A673 (cell line): ENCODE measurements at regions not wholly inside any gene's neighbourhood (a gene's known extent, or its start where the extent isn't known, plus 50 kb on each side); places are given as distances from the start of the nearest gene placed in this dataset.

Source experiments
- BruUV-seq: library from RNA; stranded (reverse); fragments of 400-500 nt; replicated peaks from 2 replicates; lab custom pipeline; 2021; lab: Mats Ljungman, UMichigan
- CTCF ChIA-PET: fragments of 300-600 bp; sonication (Branson Sonifier 250); formaldehyde crosslinking; loops from one replicate; lab custom pipeline; 2022; ENCODE audit warnings: antibody characterized with exemption; lab: Charles Lee
- POLR2A ChIA-PET: fragments of 300-600 bp; sonication (Branson Sonifier 250); formaldehyde crosslinking; loops from one replicate; lab custom pipeline; 2022; ENCODE audit warnings: antibody characterized with exemption; ENCODE audit not compliant: low non-redundant PET; lab: Charles Lee
- DNase-seq: peaks from one replicate; pipeline ENCODE4 v3.0.0-alpha.2; 2015; ENCODE audit warnings: low spot score
- H3K27ac ChIP-seq: fragments of 200-600 bp; sonication (generic); 2 replicates; pipeline ENCODE4 v1.5.1; 2016; ENCODE audit warnings: mixed run types, low read depth, mild to moderate bottlenecking, mixed read lengths, antibody characterized with exemption, low read length; ENCODE audit not compliant: poor library complexity, severe bottlenecking
- H3K27me3 ChIP-seq: fragments of 200-600 bp; sonication (generic); replicated peaks from 2 replicates; pipeline ENCODE4 v1.6.1; 2017; ENCODE audit warnings: mixed run types, low read depth, mild to moderate bottlenecking, mixed read lengths, antibody characterized with exemption, low read length; ENCODE audit not compliant: insufficient read depth, poor library complexity
- H3K36me3 ChIP-seq: fragments of 200-600 bp; sonication (generic); 2 replicates; pipeline ENCODE4 v1.6.1; 2016; ENCODE audit warnings: mixed run types, mild to moderate bottlenecking, mixed read lengths, antibody characterized with exemption, low read length; ENCODE audit not compliant: insufficient read depth, poor library complexity, severe bottlenecking
- H3K4me1 ChIP-seq: fragments of 200-600 bp; sonication (generic); 2 replicates; pipeline ENCODE4 v1.6.1; 2017; ENCODE audit warnings: mixed run types, mild to moderate bottlenecking, mixed read lengths, antibody characterized with exemption, low read length; ENCODE audit not compliant: insufficient read depth, poor library complexity, severe bottlenecking
- H3K4me3 ChIP-seq: fragments of 200-600 bp; sonication (generic); 2 replicates; pipeline ENCODE4 v1.5.1; 2016; ENCODE audit warnings: low read depth, mixed run types, mild to moderate bottlenecking, mixed read lengths, low read length; ENCODE audit not compliant: poor library complexity, severe bottlenecking
- H3K9me3 ChIP-seq: fragments of 200-600 bp; sonication (generic); 2 replicates; pipeline ENCODE4 v1.6.1; 2016; ENCODE audit warnings: mixed run types, low read depth, mild to moderate bottlenecking, mixed read lengths, antibody characterized with exemption, low read length; ENCODE audit not compliant: poor library complexity, severe bottlenecking
- EZH2 ChIP-seq: fragments of 200-600 bp; sonication (generic); IDR thresholded peaks from 2 replicates; pipeline ENCODE4 v1.6.1; 2017; ENCODE audit warnings: borderline replicate concordance, low read depth, mild to moderate bottlenecking, mixed read lengths, antibody characterized with exemption, low read length; ENCODE audit not compliant: poor library complexity, severe bottlenecking
- intact Hi-C: fragments of 100-400 bp; cut with micrococcal nuclease; formaldehyde crosslinking; loops from one replicate; pipeline ENCODE4 v1.10.0; 2022; ENCODE audit not compliant: unreplicated experiment
- TF ChIP-seq, protein P1 (sequence below): fragments of 300-800, 200-600 bp; sonication (generic); conservative IDR thresholded peaks from 2 replicates; pipeline ENCODE4 v1.5.1; 2017; ENCODE audit warnings: low read depth, mild to moderate bottlenecking, antibody characterized with exemption, low read length, moderate library complexity, mixed read lengths

DNA sequence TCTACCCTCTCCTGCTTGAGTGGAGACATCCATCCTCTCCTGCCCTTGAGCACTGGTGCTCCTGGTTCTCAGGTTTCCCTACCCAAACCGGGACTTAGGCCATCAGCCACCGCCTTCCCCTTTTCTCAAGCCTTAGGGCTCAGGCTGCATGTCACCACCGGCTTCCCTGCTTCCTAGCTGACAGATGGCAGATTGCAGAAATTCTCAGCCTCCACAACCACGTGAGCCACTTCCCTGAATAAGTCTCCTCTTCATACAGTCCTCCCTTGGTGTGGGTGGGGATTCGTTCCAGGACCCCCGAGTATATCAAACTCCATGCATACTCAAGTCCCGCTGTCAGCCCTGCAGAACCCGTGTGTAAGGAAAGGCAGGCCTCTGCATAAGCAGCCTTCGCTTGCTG is 203.5 kb upstream of the ZNF32 start:
- Histone ChIP-seq H3K9me3 (no peaks in the 10 kb centered on the region), H3K4me3 (no peak overlapping the region), H3K27me3 (no peaks in the 10 kb centered on the region), H3K4me1 (peaks cover 16% of the 10 kb centered on the region), H3K27ac (no peak overlapping the region), H3K36me3 (no peaks in the 10 kb centered on the region)
- CTCF ChIA-PET, result no interaction called here
- intact Hi-C loops, result no loop called here
- no peak for DNase-seq
- TF ChIP-seq EZH2, result no peak
- TF ChIP-seq, protein P1, sequence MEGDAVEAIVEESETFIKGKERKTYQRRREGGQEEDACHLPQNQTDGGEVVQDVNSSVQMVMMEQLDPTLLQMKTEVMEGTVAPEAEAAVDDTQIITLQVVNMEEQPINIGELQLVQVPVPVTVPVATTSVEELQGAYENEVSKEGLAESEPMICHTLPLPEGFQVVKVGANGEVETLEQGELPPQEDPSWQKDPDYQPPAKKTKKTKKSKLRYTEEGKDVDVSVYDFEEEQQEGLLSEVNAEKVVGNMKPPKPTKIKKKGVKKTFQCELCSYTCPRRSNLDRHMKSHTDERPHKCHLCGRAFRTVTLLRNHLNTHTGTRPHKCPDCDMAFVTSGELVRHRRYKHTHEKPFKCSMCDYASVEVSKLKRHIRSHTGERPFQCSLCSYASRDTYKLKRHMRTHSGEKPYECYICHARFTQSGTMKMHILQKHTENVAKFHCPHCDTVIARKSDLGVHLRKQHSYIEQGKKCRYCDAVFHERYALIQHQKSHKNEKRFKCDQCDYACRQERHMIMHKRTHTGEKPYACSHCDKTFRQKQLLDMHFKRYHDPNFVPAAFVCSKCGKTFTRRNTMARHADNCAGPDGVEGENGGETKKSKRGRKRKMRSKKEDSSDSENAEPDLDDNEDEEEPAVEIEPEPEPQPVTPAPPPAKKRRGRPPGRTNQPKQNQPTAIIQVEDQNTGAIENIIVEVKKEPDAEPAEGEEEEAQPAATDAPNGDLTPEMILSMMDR, result no peak
- POLR2A ChIA-PET, result no interaction called here
- BruUV-seq, result no TSS peak

DNA sequence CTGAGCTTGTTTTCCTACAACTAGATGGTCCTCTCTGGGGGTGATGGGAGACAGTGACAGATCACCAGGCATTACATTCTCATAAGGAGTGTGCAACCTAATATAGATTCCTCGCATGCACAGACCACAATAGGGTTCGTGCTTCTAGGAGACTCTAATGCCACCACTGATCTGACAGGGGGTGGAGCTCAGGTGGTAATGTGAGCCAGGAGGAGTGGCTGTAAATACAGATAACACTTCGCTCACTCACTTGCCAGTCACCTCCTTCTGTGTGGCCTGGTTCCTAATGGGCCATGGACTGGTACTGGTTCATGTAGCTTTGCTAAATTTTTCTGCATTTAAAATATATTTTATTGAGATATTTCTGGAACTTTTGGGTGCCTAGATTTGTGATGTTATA is 202.3 kb upstream of the ZNF32 start:
- no TSS peak for BruUV-seq
- Histone ChIP-seq H3K4me3 (no peak overlapping the region), H3K36me3 (no peaks in the 10 kb centered on the region), H3K4me1 (peaks cover 20% of the 10 kb centered on the region), H3K27ac (no peak overlapping the region), H3K9me3 (no peaks in the 10 kb centered on the region), H3K27me3 (no peaks in the 10 kb centered on the region)
- DNase-seq, result no peak
- intact Hi-C loops, result no loop called here
- TF ChIP-seq, protein P1, result no peak
- no peak for TF ChIP-seq EZH2
- POLR2A ChIA-PET, result no interaction called here
- CTCF ChIA-PET, result no interaction called here

DNA sequence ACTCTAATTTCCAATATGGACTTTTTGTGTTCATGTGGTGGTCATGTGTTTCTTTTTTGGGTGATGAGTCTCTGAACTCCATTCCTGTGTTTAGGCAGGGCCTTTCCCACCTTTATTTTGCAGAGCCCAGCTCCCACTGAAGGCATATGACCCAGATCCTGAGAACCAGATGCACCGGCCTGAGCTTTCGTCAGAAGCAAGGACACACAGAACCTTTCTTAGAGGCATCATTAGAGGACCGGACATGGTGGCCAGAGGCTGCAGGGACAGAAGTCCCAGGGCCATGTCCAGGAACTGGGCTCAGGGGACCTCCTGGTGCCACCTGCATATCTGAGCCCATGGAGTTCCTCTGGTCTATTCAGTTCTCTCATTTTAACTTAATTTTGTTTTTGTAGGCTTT is 200.9 kb upstream of the ZNF32 start:
- ChIA-PET POLR2A (no interaction called here), CTCF (no interaction called here)
- no peak for DNase-seq
- no peaks in the 10 kb centered on the region for H3K36me3 ChIP-seq
- H3K4me3 ChIP-seq, result no peak overlapping the region
- H3K27ac ChIP-seq, result no peak overlapping the region
- BruUV-seq, result no TSS peak
- no peaks in the 10 kb centered on the region for H3K27me3 ChIP-seq
- no peaks in the 10 kb centered on the region for H3K9me3 ChIP-seq
- intact Hi-C loops, result no loop called here
- TF ChIP-seq, protein P1, result no peak
- no peak for TF ChIP-seq EZH2
- H3K4me1 ChIP-seq, result peaks cover 24% of the 10 kb centered on the region
